ENCODE measurements at regions not wholly inside any gene's neighbourhood (a gene's known extent, or its start where the extent isn't known, plus 50 kb on each side); places are given as distances from the start of the nearest gene placed in this dataset.

GRCh38 chr14:95466506-95466905, 49.9 kb downstream of the SYNE3 start:
- no peak for TF ChIP-seq CTCF (IDR thresholded peaks at IDR 0.05; ENCODE audit: low read depth, low read length, poor library complexity, severe bottlenecking)
- TF ChIP-seq EZH2phosphoT487 (IDR thresholded peaks at IDR 0.05; ENCODE audit: borderline replicate concordance, low read length): no peak
